Stimulated activated CD4-positive, alpha-beta T cell treated with anti-CD3 and anti-CD28 coated beads, Interleukin-12 subunit alpha, Interleukin-12 subunit beta, amount 100 ng/mL, for 48 hours (primary cell): ENCODE measurements at regions not wholly inside any gene's neighbourhood (a gene's known extent, or its start where the extent isn't known, plus 50 kb on each side); places are given as distances from the start of the nearest gene placed in this dataset.
"Not testable (repeated sequence)": the region's sequence is repeated elsewhere in the genome, so short reads cannot be mapped to it uniquely, and the experiment has no call there.

Experiments used
- DNase-seq, 3 donors: peaks; one replicate each; pipeline ENCODE4 v3.0.0-alpha.2; 2020; ENCODE audit warnings: low read depth in 2 of 3, low spot score in 1 of 3

DNA sequence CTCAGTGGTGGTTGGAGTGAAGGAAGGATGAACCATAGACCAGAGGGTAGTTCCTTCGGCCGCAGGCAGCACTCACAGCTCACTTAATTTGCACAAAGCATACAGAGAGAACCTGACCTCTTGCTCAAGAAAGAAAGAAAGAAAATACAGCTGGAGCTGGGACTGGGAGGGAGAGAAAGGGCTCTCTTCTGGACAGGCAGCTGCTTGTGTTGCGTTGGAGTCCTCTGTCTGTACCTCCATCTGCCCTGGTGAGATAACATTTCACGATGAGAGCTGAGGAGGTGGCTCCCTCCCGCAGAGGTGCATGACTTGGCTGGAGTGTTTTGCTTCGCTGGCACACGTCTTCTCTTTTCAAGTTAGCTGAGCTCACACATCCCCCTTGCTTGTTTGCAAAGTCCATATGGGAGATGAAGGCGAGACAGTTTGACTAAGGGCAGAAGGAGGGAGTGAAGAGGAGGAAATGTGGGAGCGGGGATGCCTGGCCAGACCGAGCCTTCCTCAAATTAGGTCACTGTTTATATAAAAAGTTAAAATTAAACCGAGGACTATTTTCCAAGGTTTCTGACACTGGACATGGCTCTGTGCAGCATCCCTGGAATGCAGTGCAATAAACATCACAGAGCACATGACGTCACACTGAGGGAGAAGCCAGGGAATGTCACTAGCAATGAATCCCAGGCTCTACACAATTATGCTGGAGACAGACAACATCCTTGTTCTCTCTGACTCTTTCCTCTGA lies 359.4 kb downstream of the CD83 start:
- no peak for DNase-seq

DNA sequence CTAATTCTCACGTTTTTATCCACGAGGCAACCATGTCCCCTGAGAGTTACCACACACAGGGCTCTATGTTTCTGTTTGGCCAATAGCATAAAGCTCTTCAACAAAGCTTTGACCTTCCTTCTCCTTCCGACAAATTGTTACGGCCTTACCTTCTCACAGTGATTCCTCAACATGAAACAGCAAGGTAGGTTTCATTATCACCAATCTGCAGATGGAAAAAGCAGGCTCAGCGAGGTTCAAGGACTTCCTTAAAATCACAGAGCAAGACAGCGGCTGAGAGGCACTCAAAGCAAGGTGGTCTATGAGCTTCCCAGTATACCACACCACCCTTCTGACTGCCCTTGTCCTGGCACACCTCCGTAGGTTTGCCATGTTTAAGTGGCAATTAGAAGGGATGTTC lies 360.0 kb downstream of the CD83 start:
- no peak for DNase-seq

DNA sequence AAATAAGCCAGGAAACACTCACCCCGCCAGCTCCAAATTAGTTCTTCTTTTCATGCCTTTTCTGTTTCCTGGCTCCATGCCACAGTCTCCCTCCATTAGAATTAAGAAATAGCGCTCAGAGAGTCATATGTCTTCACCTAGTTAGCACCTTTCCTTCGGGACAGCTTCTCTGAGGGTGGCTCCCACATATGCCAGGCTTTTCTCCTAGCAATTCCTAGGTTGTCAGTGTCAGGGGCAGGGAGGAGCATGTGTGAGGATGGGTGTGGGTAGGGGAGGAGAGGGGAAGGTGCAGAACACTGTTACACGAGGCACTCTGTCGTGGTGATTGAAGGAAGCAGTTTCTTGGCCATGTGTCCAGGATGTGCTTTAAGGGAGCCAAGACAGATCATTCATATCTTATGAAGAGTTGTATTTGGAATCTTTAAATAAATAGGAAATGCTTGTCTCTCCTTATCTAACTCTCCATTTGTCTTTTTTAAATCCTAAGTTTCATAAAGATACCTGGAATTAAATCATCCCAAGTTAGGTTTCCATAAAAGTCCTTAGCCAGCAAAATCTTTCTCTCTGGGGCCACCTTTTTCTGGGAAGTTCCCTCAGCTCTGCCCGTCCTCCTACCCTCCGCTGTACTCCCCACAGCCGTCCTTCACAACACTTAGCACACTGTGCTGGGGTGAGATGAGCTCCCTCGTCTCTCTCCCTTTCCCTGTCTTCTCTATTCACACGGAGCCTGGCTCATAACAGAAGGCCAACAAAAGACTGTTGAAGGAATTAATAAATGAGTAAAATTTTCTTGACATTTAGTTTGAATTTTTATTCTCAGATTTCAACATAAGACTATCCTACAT lies 361.0 kb downstream of the CD83 start:
- DNase-seq = no peak

DNA sequence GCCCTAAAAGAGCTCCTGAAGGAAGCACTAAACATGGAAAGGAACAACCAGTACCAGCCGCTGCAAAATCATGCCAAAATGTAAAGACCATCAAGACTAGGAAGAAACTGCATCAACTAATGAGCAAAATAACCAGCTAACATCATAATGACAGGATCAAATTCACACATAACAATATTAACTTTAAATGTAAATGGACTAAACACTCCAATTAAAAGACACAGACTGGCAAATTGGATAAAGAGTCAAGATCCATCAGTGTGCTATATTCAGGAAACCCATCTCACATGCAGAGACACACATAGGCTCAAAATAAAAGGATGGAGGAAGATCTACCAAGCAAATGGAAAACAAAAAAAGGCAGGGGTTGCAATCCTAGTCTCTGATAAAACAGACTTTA lies 364.4 kb downstream of the CD83 start:
- DNase-seq = not testable (repeated sequence)

DNA sequence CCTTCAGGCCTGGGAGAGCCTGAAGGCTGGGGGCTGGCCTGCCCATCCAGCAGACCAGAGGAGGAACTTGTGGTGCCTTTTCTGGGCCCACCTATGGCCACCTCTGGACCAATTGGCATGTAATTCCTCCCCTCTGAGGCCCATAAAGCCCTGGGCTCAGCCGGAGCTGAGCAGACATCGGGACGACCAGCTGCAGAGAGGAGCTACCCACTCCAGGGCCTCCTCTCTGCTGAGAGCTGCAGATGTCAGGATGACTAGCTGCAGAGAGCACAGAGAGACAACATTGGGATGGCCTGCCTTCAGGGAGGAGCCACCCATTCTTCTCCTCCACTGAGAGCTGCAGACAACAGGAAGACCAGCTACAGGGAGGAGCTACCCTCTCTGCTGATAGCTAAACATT lies 370.1 kb downstream of the CD83 start:
- no peak for DNase-seq

DNA sequence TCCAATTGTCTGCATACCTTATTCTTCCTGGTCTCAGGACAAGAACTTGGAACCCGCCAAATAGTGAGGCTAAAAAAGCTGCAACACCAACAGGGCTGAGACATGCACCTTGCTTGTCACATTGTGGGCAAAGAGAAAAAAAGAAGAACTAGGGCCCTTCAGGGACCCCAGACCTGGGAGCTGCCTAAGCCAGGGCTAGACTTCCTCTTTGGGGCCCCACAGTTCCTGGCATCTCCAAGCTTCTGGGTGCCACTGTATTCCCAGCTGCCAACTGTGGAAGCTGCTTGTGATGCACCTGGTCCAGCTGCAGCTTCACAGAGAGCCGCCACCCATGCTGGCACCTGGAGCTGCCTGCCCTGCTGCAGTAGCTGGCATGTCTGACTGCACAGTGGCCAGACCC lies 370.6 kb downstream of the CD83 start:
- DNase-seq = no peak

DNA sequence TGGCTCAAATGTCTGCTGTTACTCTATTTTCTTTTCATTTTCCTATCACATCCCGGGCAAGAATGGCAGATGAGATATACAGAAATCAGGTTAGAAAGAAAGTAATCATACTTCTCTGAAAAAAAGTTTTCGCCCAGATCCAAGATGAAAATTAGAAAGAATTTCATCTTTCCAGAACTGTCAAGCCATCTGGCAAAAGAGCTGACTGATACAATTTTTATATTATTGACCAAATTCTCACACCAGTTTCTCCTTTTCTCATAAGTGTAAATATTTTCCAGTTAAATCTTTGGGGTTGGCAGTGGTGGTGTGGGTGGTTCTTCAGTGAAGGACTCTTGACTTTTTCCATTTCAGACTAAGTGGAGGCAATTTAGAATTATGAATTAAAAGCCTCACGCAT lies 371.9 kb downstream of the CD83 start:
- no peak for DNase-seq

DNA sequence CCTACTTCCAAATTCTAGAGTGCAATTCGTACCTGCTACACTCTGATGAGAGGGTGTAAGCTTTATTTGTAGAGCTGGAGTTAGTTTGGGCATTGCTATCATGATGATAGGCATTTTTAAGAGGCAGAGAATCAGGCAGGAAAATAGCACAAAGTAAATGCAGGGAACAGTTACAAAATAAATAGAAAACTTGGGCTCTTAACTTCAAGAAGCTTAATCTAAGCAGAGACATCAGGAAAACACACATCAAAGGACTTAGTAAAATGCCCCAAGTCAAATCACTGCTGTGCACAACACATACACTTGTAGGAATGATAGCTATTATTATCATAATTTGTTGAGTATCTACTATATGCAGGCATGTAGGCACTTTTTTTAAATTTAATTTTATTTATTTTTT lies 381.2 kb downstream of the CD83 start:
- DNase-seq = no peak

DNA sequence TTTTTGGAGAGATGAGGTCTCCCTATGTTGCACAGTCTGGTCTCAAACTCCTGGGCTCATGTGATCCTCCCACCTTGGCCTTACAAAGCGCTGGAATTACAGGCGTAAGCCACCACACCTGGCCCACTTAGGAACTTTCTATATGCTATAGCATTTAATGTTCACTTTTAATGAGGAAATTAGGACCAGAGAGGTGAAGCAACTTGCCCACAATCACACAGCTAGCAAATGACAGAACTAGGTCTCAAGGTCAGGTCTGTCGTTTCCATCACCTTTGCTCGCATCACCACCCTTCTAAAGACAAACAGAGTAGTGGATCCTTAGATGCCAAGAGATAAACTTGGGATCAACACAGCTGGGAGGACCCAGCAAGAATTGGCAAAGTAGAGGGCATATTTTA lies 381.7 kb downstream of the CD83 start:
- DNase-seq = no peak

DNA sequence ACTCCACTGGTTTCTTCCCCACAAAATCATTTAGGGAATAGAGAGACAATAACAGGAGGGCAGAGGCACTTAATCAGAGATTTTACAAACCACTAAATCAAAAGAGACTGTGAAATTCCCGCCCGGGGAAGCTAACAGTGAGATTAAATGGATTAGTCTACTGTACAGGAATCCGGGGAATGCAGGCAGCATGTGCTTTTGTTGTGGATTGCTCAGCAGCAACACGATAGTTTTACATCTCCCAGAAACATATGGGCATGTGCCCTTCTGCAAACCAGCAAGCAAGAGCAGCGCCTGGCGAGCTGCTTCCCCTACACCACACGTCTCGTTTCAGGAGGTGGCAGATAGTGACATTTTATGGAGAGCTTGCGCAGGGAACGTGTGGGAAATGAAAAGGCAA lies 382.3 kb downstream of the CD83 start:
- DNase-seq = no peak

DNA sequence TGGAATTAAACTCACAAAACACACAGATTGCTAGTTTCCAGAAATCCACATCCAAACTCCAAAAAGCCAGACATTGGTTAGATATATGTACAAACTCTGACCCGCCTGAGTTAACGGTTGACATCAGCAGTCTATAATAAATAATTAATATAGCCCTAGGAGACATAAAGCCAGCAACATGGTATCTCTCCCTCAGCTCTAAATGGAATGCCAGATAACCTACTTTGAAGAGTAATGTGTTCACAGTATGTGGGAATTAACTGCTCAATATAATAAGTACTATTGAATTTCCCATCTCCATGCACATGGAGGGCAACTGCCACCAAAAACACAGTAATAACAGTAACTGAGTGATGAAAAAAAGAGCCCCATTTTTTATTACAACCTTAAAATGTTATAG lies 383.2 kb downstream of the CD83 start:
- DNase-seq = no peak

DNA sequence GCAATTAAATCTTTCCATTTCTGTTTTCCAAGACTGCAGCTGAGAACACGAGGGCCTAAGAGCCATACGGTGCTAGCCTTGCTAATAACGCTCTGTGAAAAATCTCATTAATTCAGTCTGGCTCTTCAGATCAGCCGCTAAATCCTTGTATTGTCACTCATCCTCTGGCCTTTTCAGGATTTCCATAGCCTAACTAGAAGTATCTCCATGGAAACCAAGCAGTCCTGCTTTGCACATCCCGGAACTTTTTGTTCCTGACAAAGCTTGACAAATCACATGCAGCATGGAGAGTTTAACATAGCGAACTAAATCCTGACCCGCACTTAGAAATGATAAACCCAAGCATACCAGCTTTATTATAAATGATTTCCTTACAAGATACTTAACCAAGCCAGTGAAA lies 383.7 kb downstream of the CD83 start:
- DNase-seq = no peak

DNA sequence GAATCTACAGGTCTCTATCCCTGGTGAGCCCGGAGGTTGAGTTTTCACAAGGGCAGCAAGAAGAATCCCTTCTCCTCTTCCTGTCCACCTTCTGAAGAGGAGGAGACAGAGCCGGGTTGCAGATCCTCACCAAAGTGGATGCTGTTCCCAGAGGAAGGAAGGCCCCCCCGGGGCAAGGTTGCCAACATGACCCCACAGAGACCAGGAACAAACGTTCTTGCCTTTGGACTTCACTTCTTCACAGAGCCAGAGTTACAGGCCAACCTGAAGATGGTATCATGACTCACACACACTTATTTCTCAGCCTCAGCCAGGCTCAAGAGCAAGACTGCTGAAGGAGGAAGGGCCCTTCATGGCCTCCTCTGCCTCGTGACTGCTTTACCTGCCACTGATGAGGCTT lies 384.3 kb downstream of the CD83 start:
- DNase-seq = no peak

DNA sequence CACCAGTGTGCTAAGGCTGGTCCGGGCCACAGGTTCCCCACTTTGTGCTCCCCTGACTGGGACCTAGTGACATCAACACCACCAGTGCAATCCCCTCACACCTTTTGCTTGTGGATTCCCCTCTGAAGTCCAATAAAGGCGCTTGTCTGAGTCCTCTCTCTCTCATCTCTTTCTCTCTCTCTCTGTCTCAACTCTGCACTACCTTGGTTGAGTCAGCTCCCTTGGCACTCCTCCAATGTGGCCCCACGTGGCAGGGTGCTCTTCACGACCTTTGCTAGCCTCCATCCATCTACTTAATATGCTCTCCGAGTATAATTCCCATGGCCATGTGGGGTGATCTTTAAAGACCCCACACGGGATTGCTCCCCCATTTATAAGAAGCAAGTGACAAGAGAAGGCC lies 385.0 kb downstream of the CD83 start:
- peak in 1 of 3 donors; percentile 14 for DNase-seq

DNA sequence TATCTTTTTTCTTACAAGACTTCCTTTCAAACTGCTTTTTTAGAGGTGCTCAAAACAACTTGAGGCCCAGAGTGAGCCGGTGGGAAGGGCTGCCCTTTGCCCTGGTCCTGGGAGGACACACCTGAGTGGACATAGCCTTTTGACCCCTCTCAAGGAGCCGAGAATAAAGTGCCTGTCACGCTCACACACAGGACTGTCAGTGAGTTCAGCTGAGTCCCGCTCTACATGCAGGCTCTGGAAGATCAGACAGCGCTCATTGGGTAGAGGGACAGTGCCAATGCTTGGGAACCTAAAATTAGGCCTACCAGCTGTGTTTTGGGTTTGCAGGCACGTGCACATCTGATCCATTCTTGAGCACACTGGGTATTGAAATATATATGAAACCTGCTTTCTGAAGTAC lies 387.8 kb downstream of the CD83 start:
- DNase-seq = no peak

DNA sequence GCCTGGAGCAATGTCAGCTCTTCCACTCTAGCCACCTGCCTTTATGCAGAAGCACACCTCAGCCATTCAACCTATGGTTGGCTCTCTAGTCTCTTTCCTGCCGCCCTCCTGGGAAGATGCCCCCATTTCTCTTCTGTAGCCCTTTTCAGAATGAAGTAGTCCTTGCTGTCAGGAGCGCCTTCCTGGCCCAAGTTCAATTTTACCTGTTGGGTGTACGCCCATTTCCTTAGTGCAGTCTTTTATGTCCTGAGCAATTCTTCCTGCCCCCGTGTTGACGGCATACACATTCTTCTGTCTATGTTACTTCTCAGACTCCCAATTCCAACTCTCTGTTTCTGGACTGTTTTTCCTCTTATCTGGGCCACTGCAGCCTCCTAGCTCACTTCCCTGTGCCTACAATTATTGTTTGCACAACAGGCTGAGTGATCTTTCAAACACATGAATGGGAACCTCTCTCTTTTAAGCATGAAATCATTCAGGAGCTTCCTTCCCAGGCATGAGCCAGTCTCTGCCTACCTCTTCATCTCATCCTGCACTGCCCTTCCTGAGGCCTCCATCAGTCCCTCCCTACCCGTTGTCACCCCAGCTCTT lies 389.2 kb downstream of the CD83 start:
- no peak for DNase-seq

DNA sequence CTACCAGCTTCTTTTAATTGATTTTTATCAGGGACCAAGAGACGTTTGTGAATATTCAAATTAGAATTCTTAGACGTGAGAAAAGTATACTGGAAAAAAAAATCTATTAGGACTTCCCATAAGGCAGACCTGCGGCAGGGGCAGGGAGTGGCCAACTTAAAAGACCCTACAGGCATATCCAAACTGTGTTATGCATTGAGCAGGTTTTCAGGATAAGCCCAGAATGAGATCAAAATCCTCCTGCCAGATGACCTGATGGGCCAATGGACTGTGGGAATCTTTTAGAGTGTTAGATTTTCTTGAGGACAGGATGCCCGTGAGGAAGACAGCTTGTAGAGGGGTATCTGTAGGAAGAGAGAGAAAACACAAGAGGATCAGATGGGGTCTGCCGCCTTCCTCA lies 391.5 kb downstream of the CD83 start:
- DNase-seq = no peak

DNA sequence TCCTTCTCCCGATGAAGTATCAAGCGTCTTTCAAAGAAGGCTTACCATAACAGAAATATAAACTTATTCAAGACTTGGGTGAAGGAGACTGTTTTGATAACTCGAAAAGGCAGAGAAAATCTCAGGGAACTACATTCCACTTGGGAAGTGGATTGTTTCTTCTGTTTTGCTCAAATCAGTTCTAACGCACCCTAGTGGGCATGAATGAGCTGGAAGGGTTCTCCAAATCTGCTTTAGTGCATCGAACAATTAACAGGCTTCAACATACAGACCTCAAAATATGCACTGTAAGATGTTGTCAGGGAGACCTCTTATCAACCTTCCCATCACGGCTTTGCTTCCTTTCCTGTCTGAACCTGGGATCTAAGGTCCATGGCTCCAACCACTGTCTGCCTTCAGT lies 392.5 kb downstream of the CD83 start:
- DNase-seq = no peak

DNA sequence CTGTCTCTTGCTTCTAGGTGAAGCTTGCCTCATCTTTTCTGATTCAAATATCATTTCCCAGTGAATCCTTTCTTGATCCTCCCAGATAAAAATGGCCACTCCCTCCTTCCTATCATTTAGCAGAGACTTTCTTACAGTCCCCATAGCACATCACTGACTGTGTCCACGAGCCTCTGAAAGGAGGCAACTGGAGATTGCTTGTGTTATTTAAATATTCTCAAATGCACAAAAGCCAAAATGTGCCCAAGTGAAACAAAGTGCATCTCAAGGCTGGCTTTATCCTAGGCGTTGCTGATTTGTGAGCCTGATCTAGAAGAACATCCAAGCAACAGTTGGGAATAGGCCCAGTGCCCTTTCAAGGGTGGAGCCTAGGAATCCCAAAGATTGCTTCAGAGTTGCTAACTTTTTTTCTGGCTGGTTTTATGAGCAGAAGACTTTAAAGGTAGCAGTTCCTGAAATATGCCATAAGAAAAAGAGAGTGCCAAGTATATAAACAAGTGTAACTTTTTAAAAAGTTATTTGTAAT lies 393.6 kb downstream of the CD83 start:
- no peak for DNase-seq

DNA sequence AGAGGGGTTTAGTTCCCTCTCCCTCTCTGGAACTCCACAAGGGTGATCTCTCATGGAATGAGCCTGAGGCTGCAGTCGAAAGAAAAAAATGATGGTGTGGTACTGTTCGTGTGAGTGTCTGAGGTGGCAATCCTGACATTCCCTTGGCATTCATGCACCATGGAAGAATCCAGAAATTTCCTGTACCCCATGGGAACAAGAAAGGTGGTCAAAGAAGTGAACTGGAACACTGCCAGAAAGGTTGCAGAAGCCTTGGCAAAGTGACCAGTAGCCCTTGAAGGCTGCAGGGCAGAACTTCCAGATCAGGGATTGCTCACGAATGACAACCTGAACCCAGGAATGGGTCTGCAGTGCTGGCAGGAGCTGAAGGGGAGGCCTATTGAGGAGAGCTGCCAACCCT lies 394.7 kb downstream of the CD83 start:
- no peak for DNase-seq

DNA sequence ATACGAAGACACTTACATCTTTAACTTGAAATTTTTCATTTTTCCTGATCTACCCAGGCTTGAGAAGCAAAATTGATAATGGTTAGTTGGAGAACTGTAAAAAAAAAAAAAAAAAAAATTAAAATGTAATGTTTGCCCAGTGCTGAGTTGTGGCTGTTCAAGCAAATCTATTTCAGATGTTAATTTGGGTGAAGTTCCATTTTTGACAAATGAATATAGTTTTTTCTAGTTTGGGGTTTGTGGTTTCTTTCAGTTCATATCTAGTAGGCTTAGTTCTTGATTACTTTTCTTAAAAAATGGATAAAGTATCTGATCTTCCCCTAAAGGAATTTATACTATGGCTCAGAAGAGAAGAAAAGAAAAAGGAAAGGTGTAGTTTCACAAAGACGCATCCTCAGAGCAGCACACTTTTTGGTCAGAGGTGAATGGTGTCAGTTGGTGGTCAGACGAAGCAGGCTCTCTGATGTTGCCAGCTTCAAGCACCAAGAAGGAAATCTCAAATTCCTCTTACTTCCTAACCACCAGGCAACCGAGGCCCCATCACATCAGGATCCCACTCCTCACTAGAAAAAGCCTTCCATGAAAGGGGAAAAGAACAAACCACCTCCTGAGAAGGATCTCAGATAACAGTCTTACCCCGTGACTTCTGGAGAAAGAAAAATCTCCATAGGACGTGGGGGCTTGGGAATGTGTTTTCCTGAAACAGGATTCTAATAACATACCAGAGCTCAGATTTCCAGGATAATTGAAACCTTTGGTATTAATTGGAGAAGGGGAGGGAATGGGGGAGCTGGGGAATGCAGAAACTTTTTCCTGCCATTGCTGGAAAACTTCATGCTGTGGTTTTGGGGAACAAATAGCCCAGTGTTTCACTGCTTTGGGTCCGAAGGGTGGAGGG lies 396.2 kb downstream of the CD83 start:
- DNase-seq = no peak
